ENCODE measurements at regions not wholly inside any gene's neighbourhood (a gene's known extent, or its start where the extent isn't known, plus 50 kb on each side); places are given as distances from the start of the nearest gene placed in this dataset.
"Not testable (repeated sequence)": the region's sequence is repeated elsewhere in the genome, so short reads cannot be mapped to it uniquely, and the experiment has no call there.

DNA sequence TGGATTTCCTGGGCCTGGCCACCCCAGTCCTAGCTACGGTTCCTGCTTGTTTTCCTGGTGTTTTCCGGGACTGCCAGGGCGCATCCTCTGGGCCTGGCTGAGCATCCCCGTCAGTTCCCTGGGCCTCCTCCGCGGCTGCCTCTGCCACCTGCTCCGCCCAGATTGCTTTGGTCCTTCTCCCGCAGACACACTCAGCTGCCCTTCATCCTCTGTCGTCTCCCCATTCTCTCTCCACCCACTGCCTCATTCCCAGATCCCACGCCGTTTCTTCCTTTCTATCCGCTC, 153.2 kb upstream of the NBPF19 start:
- H2AFZ ChIP-seq (ENCODE audit: insufficient read depth, low read length, poor library complexity); DNase-seq; H3K36me3 ChIP-seq (ENCODE audit: control insufficient read depth in 1 of 2, insufficient read depth in 2 of 2, low read length in 2 of 2); H3K4me3 ChIP-seq (ENCODE audit: low read depth, low read length); H3K27me3 ChIP-seq (ENCODE audit: insufficient read depth, low read length); H2BK5ac ChIP-seq (ENCODE audit: low read depth, low read length, poor library complexity); H3K79me2 ChIP-seq (ENCODE audit: control insufficient read depth, insufficient read depth, low read length, poor library complexity); H3K27ac ChIP-seq (ENCODE audit: low read depth, low read length); H3K23ac ChIP-seq (ENCODE audit: low read length); H3K4ac ChIP-seq (ENCODE audit: low read depth, low read length); H4K91ac ChIP-seq (ENCODE audit: low read depth, low read length); H3K9ac ChIP-seq (ENCODE audit: low read length); H3K18ac ChIP-seq (ENCODE audit: low read length); H3K4me1 ChIP-seq (ENCODE audit: control insufficient read depth in 1 of 2, insufficient read depth in 2 of 2, low read length in 2 of 2); H2AK5ac ChIP-seq (ENCODE audit: low read length); H3K9me3 ChIP-seq (ENCODE audit: insufficient read depth, low read depth, low read length); H3K79me1 ChIP-seq (ENCODE audit: low read length); H4K8ac ChIP-seq (ENCODE audit: low read depth, low read length); H4K12ac ChIP-seq (ENCODE audit: low read depth, low read length); H3K14ac ChIP-seq (ENCODE audit: low read length); H3K4me2 ChIP-seq (ENCODE audit: low read length); H2BK120ac ChIP-seq (ENCODE audit: insufficient read depth, low read length, poor library complexity); H2BK12ac ChIP-seq (ENCODE audit: low read length): not testable (repeated sequence)
- WGBS (ENCODE audit: extremely low coverage, insufficient coverage, insufficient read length) = no CpG with 5 or more reads among the region's 12 CpGs

DNA sequence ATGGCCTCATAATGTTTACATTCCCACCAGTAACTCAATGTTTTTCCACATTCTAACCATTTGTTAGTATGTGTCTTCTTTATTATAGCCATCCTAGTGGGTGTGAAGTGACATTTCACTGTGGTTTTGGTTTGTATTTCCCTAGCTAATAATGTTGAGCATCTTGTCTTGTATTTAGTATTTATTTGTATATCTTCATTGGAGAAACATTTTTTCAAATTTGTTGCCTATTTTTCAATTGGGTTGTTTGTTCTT, 144.8 kb upstream of the NBPF19 start:
- not testable (repeated sequence) for H3K9ac ChIP-seq (ENCODE audit: low read length); H2BK120ac ChIP-seq (ENCODE audit: insufficient read depth, low read length, poor library complexity); H4K8ac ChIP-seq (ENCODE audit: low read depth, low read length); H3K18ac ChIP-seq (ENCODE audit: low read length); H3K36me3 ChIP-seq (ENCODE audit: control insufficient read depth in 1 of 2, insufficient read depth in 2 of 2, low read length in 2 of 2); H2AK5ac ChIP-seq (ENCODE audit: low read length); H3K4ac ChIP-seq (ENCODE audit: low read depth, low read length); H4K91ac ChIP-seq (ENCODE audit: low read depth, low read length); H3K27ac ChIP-seq (ENCODE audit: low read depth, low read length); H2AFZ ChIP-seq (ENCODE audit: insufficient read depth, low read length, poor library complexity); H3K23ac ChIP-seq (ENCODE audit: low read length); DNase-seq; H3K27me3 ChIP-seq (ENCODE audit: insufficient read depth, low read length); H3K4me3 ChIP-seq (ENCODE audit: low read depth, low read length); H4K12ac ChIP-seq (ENCODE audit: low read depth, low read length); H3K14ac ChIP-seq (ENCODE audit: low read length); H3K79me1 ChIP-seq (ENCODE audit: low read length); H3K4me2 ChIP-seq (ENCODE audit: low read length); H2BK12ac ChIP-seq (ENCODE audit: low read length); H2BK5ac ChIP-seq (ENCODE audit: low read depth, low read length, poor library complexity); H3K9me3 ChIP-seq (ENCODE audit: insufficient read depth, low read depth, low read length); H3K79me2 ChIP-seq (ENCODE audit: control insufficient read depth, insufficient read depth, low read length, poor library complexity); H3K4me1 ChIP-seq (ENCODE audit: control insufficient read depth in 1 of 2, insufficient read depth in 2 of 2, low read length in 2 of 2)

GRCh38 chr1:149336082-149336481, 138.8 kb upstream of the NBPF19 start:
- H2BK120ac ChIP-seq (ENCODE audit: insufficient read depth, low read length, poor library complexity); H2BK5ac ChIP-seq (ENCODE audit: low read depth, low read length, poor library complexity); H3K4me2 ChIP-seq (ENCODE audit: low read length); H4K91ac ChIP-seq (ENCODE audit: low read depth, low read length); H4K12ac ChIP-seq (ENCODE audit: low read depth, low read length); H3K4me3 ChIP-seq (ENCODE audit: low read depth, low read length); DNase-seq; H3K79me2 ChIP-seq (ENCODE audit: control insufficient read depth, insufficient read depth, low read length, poor library complexity); H3K79me1 ChIP-seq (ENCODE audit: low read length); H3K23ac ChIP-seq (ENCODE audit: low read length); H3K18ac ChIP-seq (ENCODE audit: low read length); H2BK12ac ChIP-seq (ENCODE audit: low read length); H3K27me3 ChIP-seq (ENCODE audit: insufficient read depth, low read length); H4K8ac ChIP-seq (ENCODE audit: low read depth, low read length); H3K9me3 ChIP-seq (ENCODE audit: insufficient read depth, low read depth, low read length); H3K27ac ChIP-seq (ENCODE audit: low read depth, low read length); H3K9ac ChIP-seq (ENCODE audit: low read length); H2AK5ac ChIP-seq (ENCODE audit: low read length); H2AFZ ChIP-seq (ENCODE audit: insufficient read depth, low read length, poor library complexity); H3K4me1 ChIP-seq (ENCODE audit: control insufficient read depth in 1 of 2, insufficient read depth in 2 of 2, low read length in 2 of 2); H3K36me3 ChIP-seq (ENCODE audit: control insufficient read depth in 1 of 2, insufficient read depth in 2 of 2, low read length in 2 of 2); H3K14ac ChIP-seq (ENCODE audit: low read length); H3K4ac ChIP-seq (ENCODE audit: low read depth, low read length): not testable (repeated sequence)
- no CpG with 5 or more reads among the region's 2 CpGs for WGBS (ENCODE audit: extremely low coverage, insufficient coverage, insufficient read length)

- not testable (repeated sequence) for H4K91ac ChIP-seq (ENCODE audit: low read depth, low read length); H3K79me2 ChIP-seq (ENCODE audit: control insufficient read depth, insufficient read depth, low read length, poor library complexity); H3K4me2 ChIP-seq (ENCODE audit: low read length); DNase-seq; H4K8ac ChIP-seq (ENCODE audit: low read depth, low read length); H2BK12ac ChIP-seq (ENCODE audit: low read length); H3K36me3 ChIP-seq (ENCODE audit: control insufficient read depth in 1 of 2, insufficient read depth in 2 of 2, low read length in 2 of 2); H3K4me3 ChIP-seq (ENCODE audit: low read depth, low read length); H3K9ac ChIP-seq (ENCODE audit: low read length); H2BK5ac ChIP-seq (ENCODE audit: low read depth, low read length, poor library complexity); H3K23ac ChIP-seq (ENCODE audit: low read length); H3K4me1 ChIP-seq (ENCODE audit: control insufficient read depth in 1 of 2, insufficient read depth in 2 of 2, low read length in 2 of 2); H3K4ac ChIP-seq (ENCODE audit: low read depth, low read length); H2AFZ ChIP-seq (ENCODE audit: insufficient read depth, low read length, poor library complexity); H2AK5ac ChIP-seq (ENCODE audit: low read length); H3K18ac ChIP-seq (ENCODE audit: low read length); H4K12ac ChIP-seq (ENCODE audit: low read depth, low read length); H3K79me1 ChIP-seq (ENCODE audit: low read length); H2BK120ac ChIP-seq (ENCODE audit: insufficient read depth, low read length, poor library complexity); H3K14ac ChIP-seq (ENCODE audit: low read length); H3K27me3 ChIP-seq (ENCODE audit: insufficient read depth, low read length); H3K9me3 ChIP-seq (ENCODE audit: insufficient read depth, low read depth, low read length); H3K27ac ChIP-seq (ENCODE audit: low read depth, low read length)
- WGBS (ENCODE audit: extremely low coverage, insufficient coverage, insufficient read length) = no CpG with 5 or more reads among the region's 18 CpGs
Observed at GRCh38 chr1:149338221-149338691, 136.6 kb upstream of the NBPF19 start.

GRCh38 chr1:149338698-149339097, 136.1 kb upstream of the NBPF19 start:
- H3K27ac ChIP-seq (ENCODE audit: low read depth, low read length); H2BK12ac ChIP-seq (ENCODE audit: low read length); H4K8ac ChIP-seq (ENCODE audit: low read depth, low read length); H3K27me3 ChIP-seq (ENCODE audit: insufficient read depth, low read length); H3K9ac ChIP-seq (ENCODE audit: low read length); H2BK120ac ChIP-seq (ENCODE audit: insufficient read depth, low read length, poor library complexity); H3K4me1 ChIP-seq (ENCODE audit: control insufficient read depth in 1 of 2, insufficient read depth in 2 of 2, low read length in 2 of 2); H3K36me3 ChIP-seq (ENCODE audit: control insufficient read depth in 1 of 2, insufficient read depth in 2 of 2, low read length in 2 of 2); H3K14ac ChIP-seq (ENCODE audit: low read length); H2BK5ac ChIP-seq (ENCODE audit: low read depth, low read length, poor library complexity); H4K12ac ChIP-seq (ENCODE audit: low read depth, low read length); H4K91ac ChIP-seq (ENCODE audit: low read depth, low read length); H3K79me2 ChIP-seq (ENCODE audit: control insufficient read depth, insufficient read depth, low read length, poor library complexity); H3K4ac ChIP-seq (ENCODE audit: low read depth, low read length); H3K4me3 ChIP-seq (ENCODE audit: low read depth, low read length); H3K18ac ChIP-seq (ENCODE audit: low read length); DNase-seq; H3K9me3 ChIP-seq (ENCODE audit: insufficient read depth, low read depth, low read length); H3K79me1 ChIP-seq (ENCODE audit: low read length); H3K23ac ChIP-seq (ENCODE audit: low read length); H2AK5ac ChIP-seq (ENCODE audit: low read length); H2AFZ ChIP-seq (ENCODE audit: insufficient read depth, low read length, poor library complexity); H3K4me2 ChIP-seq (ENCODE audit: low read length): not testable (repeated sequence)
- no CpG with 5 or more reads among the region's 7 CpGs for WGBS (ENCODE audit: extremely low coverage, insufficient coverage, insufficient read length)

Data from trophoblast cell (in vitro differentiated cells and primary cell).